OCI-LY1 (cell line): ENCODE measurements at regions not wholly inside any gene's neighbourhood (a gene's known extent, or its start where the extent isn't known, plus 50 kb on each side); places are given as distances from the start of the nearest gene placed in this dataset.

Source experiments
- H2AFZ ChIP-seq: fragments of 200-600 bp; sonication (generic), shearing (Covaris generic); 2 replicates; pipeline ENCODE4 v1.6.0; 2014; ENCODE audit warnings: antibody characterized with exemption, mild to moderate bottlenecking, low read length
- H3F3A ChIP-seq: fragments of 200-600 bp; sonication (generic), shearing (Covaris generic); 2 replicates; pipeline ENCODE4 v1.6.0; 2014; ENCODE audit warnings: mild to moderate bottlenecking, antibody characterized with exemption, low read length, moderate library complexity; ENCODE audit not compliant: insufficient read depth
- H3K27ac ChIP-seq: fragments of 200-600 bp; sonication (generic); 2 replicates; pipeline ENCODE4 v1.5.1; 2014; ENCODE audit warnings: low read length, mixed run types, mild to moderate bottlenecking, low read depth; ENCODE audit not compliant: poor library complexity, severe bottlenecking
- H3K27me3 ChIP-seq: fragments of 200-600 bp; sonication (generic); 2 replicates; pipeline ENCODE4 v1.6.0; 2014; ENCODE audit warnings: antibody characterized with exemption, mild to moderate bottlenecking, low read length, moderate library complexity; ENCODE audit not compliant: insufficient read depth
- H3K36me3 ChIP-seq: fragments of 200-600 bp; sonication (generic); 2 replicates; pipeline ENCODE4 v1.6.1; 2014; ENCODE audit warnings: mild to moderate bottlenecking, antibody characterized with exemption, low read length, moderate library complexity, mixed read lengths; ENCODE audit not compliant: insufficient read depth
- H3K4me1 ChIP-seq: fragments of 200-600 bp; sonication (generic); 2 replicates; pipeline ENCODE4 v1.5.1; 2014; ENCODE audit warnings: mild to moderate bottlenecking, low read length, moderate library complexity; ENCODE audit not compliant: insufficient read depth, severe bottlenecking
- H3K4me2 ChIP-seq: fragments of 200-600 bp; sonication (generic), shearing (Covaris generic); 2 replicates; pipeline ENCODE4 v1.6.1; 2014; ENCODE audit warnings: low read length
- H3K4me3 ChIP-seq: fragments of 200-600 bp; sonication (generic); 2 replicates; pipeline ENCODE4 v1.5.1; 2014; ENCODE audit warnings: low read length, low read depth, mild to moderate bottlenecking, mixed read lengths; ENCODE audit not compliant: poor library complexity, severe bottlenecking
- H3K79me2 ChIP-seq: fragments of 200-600 bp; shearing (Covaris generic); 2 replicates; pipeline ENCODE4 v1.6.1; 2016; ENCODE audit warnings: mixed run types, low read length, mixed read lengths; ENCODE audit not compliant: insufficient read depth
- H3K9ac ChIP-seq: fragments of 200-600 bp; sonication (generic), shearing (Covaris generic); 2 replicates; pipeline ENCODE4 v1.6.1; 2014; ENCODE audit warnings: mild to moderate bottlenecking, low read length, mixed read lengths
- H3K9me2 ChIP-seq: fragments of 200-600 bp; sonication (generic), shearing (Covaris generic); 2 replicates; pipeline ENCODE4 v1.6.1; 2014; ENCODE audit warnings: low read depth, mild to moderate bottlenecking, low read length, mixed read lengths
- H3K9me3 ChIP-seq: fragments of 200-600 bp; shearing (Covaris generic); 2 replicates; pipeline ENCODE4 v1.6.1; 2014; ENCODE audit warnings: low read length, mixed read lengths
- H4K20me1 ChIP-seq: fragments of 200-600 bp; sonication (generic), shearing (Covaris generic); 2 replicates; pipeline ENCODE4 v1.6.0; 2016; ENCODE audit warnings: mild to moderate bottlenecking, low read length; ENCODE audit not compliant: insufficient read depth
- EZH2 ChIP-seq: fragments of 200-600 bp; sonication (generic), shearing (Covaris generic); IDR thresholded peaks from 2 replicates; pipeline ENCODE4 v1.8.0; 2017; ENCODE audit warnings: borderline replicate concordance, mixed run types, mild to moderate bottlenecking, antibody characterized with exemption, low read length, moderate library complexity, mixed read lengths
- TF ChIP-seq, protein P1 (sequence below): fragments of 200-600 bp; sonication (generic), shearing (Covaris generic); IDR thresholded peaks from 2 replicates; pipeline ENCODE4 v1.5.1; 2017; ENCODE audit warnings: mild to moderate bottlenecking, antibody characterized with exemption, low read length, moderate library complexity, mixed read lengths

DNA sequence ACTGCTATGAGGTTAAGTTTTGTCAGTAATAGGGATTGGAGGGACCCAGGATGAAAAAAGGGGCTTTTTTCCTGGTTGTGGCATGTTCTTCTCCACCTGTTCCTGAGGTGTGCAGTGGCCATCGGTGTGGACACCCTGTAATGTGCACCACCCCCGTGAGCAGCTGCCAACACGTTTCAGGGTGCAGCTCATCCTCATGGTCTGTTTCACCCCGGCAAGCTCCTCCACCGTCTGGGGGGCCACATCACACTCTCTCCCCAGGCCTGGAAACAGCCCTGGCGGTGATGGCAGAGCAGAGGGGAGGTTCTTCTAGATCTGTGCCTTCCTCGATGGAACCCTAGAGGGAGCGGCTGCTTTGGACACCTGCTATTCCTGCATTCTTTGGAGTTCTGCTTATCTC is 435.4 kb downstream of the MATN1 start:
- Histone ChIP-seq H3K27me3 (no peaks in the 10 kb centered on the region), H3K27ac (no peak overlapping the region), H3K9me2 (no peaks in the 10 kb centered on the region), H3F3A (no peaks in the 10 kb centered on the region), H3K4me2 (no peak overlapping the region), H3K9me3 (no peaks in the 10 kb centered on the region), H3K4me1 (no peaks in the 10 kb centered on the region), H3K79me2 (no peaks in the 10 kb centered on the region), H4K20me1 (no peaks in the 10 kb centered on the region), H3K36me3 (no peaks in the 10 kb centered on the region), H3K4me3 (no peak overlapping the region), H3K9ac (no peak overlapping the region), H2AFZ (no peak overlapping the region)
- TF ChIP-seq EZH2 = no peak
- TF ChIP-seq, protein P1, sequence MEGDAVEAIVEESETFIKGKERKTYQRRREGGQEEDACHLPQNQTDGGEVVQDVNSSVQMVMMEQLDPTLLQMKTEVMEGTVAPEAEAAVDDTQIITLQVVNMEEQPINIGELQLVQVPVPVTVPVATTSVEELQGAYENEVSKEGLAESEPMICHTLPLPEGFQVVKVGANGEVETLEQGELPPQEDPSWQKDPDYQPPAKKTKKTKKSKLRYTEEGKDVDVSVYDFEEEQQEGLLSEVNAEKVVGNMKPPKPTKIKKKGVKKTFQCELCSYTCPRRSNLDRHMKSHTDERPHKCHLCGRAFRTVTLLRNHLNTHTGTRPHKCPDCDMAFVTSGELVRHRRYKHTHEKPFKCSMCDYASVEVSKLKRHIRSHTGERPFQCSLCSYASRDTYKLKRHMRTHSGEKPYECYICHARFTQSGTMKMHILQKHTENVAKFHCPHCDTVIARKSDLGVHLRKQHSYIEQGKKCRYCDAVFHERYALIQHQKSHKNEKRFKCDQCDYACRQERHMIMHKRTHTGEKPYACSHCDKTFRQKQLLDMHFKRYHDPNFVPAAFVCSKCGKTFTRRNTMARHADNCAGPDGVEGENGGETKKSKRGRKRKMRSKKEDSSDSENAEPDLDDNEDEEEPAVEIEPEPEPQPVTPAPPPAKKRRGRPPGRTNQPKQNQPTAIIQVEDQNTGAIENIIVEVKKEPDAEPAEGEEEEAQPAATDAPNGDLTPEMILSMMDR = no peak

DNA sequence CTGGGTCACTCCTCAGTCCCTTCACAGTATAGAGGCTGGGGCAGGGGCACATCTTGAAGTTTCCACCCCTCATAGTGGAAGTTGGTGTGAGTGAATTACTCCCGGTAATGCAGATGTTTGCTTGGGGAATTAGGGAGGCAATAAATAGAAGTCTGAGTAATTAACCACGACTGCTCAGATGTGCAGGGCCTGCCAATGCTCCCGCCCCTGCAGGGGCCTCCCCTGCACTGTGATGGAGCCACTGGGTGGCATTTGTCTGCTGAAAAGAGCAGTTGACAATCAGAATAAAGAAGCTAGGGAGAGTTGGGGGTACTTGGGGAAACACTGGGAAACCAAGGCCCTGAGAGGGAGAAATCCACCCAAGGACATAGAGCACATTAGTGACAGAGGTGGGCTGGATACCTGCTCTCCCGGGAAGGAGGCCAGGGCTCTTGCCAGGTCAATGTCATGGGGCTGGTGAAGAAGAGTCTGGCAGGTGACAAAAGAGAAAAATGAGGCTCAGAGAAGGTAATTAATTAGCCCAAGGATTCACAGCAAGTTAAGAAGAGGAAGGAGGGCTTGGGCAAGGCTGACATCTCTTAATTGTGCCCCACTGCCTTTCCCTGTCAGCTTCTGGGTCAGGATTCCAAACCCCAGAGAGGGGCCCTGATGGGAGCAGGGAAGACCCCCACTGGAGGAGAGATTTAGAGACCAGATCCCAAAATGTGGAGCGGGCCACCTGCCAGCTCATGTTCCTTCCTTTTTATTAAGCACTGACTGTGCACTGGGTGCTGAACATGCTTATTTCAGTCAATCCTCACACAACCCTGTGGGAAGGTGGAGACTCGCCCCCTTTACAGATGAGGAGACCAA is 436.2 kb downstream of the MATN1 start:
- Histone ChIP-seq H3K9me2 (no peaks in the 10 kb centered on the region), H3K27ac (no peak overlapping the region), H3K27me3 (no peaks in the 10 kb centered on the region), H3K9ac (no peak overlapping the region), H3K36me3 (no peaks in the 10 kb centered on the region), H3K4me2 (no peak overlapping the region), H3K79me2 (no peaks in the 10 kb centered on the region), H3K4me3 (no peak overlapping the region), H3K4me1 (no peaks in the 10 kb centered on the region), H2AFZ (no peak overlapping the region), H4K20me1 (no peaks in the 10 kb centered on the region), H3F3A (no peaks in the 10 kb centered on the region), H3K9me3 (no peaks in the 10 kb centered on the region)
- no peak for TF ChIP-seq EZH2
- TF ChIP-seq, protein P1 = no peak

DNA sequence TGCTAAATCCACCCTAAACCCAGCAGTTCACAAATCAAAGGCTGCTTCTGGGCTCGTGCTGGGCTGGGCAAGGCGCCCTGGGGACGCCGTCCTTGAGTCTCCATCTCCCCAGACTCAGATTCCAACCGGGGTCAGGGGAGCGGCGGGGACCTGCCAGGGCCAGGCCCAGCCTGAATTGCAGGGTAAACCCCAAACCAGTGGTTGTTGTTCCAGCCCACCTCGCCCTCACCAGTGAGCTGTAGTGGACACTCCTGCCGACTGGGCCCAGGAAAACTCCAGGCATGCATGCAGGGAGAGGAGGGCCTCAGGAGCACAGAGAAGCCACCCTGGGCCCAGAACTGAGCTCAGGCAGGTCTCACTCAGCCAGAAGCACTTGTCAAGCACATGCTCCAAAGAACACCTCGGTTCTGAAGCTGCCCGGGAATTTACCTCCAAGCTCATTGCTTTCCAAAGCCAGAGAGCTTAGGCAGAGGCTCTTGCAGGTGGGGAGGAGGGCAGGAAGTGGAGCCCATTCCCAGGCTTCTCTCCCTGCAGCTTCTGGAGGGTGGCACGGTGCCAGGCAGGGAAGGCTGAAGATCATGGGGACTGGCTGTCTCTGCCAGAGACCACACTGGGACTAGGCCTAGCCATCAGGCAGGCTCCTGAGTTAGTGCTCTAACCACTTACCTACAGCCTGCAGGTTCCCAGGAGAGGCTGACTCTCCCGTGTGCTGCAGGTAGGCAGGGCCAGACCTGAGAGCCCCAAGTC is 437.0 kb downstream of the MATN1 start:
- Histone ChIP-seq H3K9ac (no peak overlapping the region), H3K79me2 (no peaks in the 10 kb centered on the region), H3K4me3 (no peak overlapping the region), H3K36me3 (no peaks in the 10 kb centered on the region), H3F3A (no peaks in the 10 kb centered on the region), H3K4me2 (no peak overlapping the region), H3K9me2 (no peaks in the 10 kb centered on the region), H3K4me1 (no peaks in the 10 kb centered on the region), H3K9me3 (no peaks in the 10 kb centered on the region), H3K27me3 (no peaks in the 10 kb centered on the region), H3K27ac (no peak overlapping the region), H2AFZ (no peak overlapping the region), H4K20me1 (no peaks in the 10 kb centered on the region)
- no peak for TF ChIP-seq EZH2
- TF ChIP-seq, protein P1 = no peak
